ENCODE measurements at regions not wholly inside any gene's neighbourhood (a gene's known extent, or its start where the extent isn't known, plus 50 kb on each side); places are given as distances from the start of the nearest gene placed in this dataset.

GRCh38 chr21:21740207-21740606 is 742.0 kb downstream of the NCAM2 start:
- Histone ChIP-seq H3K27ac (no peak overlapping the region), H3K4me3 (no peak overlapping the region), H3K4me1 (replicated peaks in 1 of 2) (no peaks in the 10 kb centered on the region)
- WGBS, 10 experiments, result 20 to 100% (median 75%) methylated on average over 1 to 5 of the region's 5 CpGs
- ATAC-seq (replicated peaks in 6 of 8), result no peak
- in situ Hi-C loops (cut with MboI; ENCODE audit: low pct_unique_long_range_greater_than_20kb in 2 of 9, low sequenced_read_pairs in 9 of 9, unreplicated experiment in 9 of 9), result no loop called here

- in situ Hi-C loops (cut with MboI; ENCODE audit: low pct_unique_long_range_greater_than_20kb in 2 of 9, low sequenced_read_pairs in 9 of 9, unreplicated experiment in 9 of 9), result no loop called here
These were observed 752.1 kb downstream of the NCAM2 start for GRCh38 chr21:21750124-21750825.

GRCh38 chr21:21751286-21751685 is 753.1 kb downstream of the NCAM2 start:
- Histone ChIP-seq H3K4me1 (replicated peaks in 1 of 2) (no peaks in the 10 kb centered on the region), H3K4me3 (no peak overlapping the region), H3K27ac (no peak overlapping the region)
- in situ Hi-C loops (cut with MboI; ENCODE audit: low pct_unique_long_range_greater_than_20kb in 2 of 9, low sequenced_read_pairs in 9 of 9, unreplicated experiment in 9 of 9), result no loop called here
- no peak for ATAC-seq (replicated peaks in 6 of 8)
- 0 to 100% (median 14%) methylated on average over 1 of the region's 1 CpG; no CpG with 5 or more reads in 4 of the 10 experiments for WGBS, 10 experiments

More at GRCh38 chr21:21750124-21750825, 752.1 kb downstream of the NCAM2 start:
- ATAC-seq (replicated peaks in 6 of 8), result no peak
- Histone ChIP-seq H3K27ac (no peak overlapping the region), H3K4me3 (no peak overlapping the region), H3K4me1 (replicated peaks in 1 of 2) (no peaks in the 10 kb centered on the region)
- WGBS, 10 experiments, result 0 to 100% (median 63%) methylated on average over 1 to 4 of the region's 4 CpGs; no CpG with 5 or more reads in 1 of the 10 experiments

- Histone ChIP-seq H3K4me1 (replicated peaks in 1 of 2) (no peaks in the 10 kb centered on the region), H3K4me3 (no peak overlapping the region), H3K27ac (no peak overlapping the region)
- ATAC-seq (replicated peaks in 6 of 8), result peak in 4 of 8 experiments; percentile 32 to 56 (median 36)
- in situ Hi-C loops (cut with MboI; ENCODE audit: low pct_unique_long_range_greater_than_20kb in 2 of 9, low sequenced_read_pairs in 9 of 9, unreplicated experiment in 9 of 9), result no loop called here
- WGBS, 10 experiments, result 0 to 100% (median 63%) methylated on average over 1 of the region's 1 CpG; no CpG with 5 or more reads in 3 of the 10 experiments
These were observed 764.6 kb downstream of the NCAM2 start for GRCh38 chr21:21762855-21763254.

GRCh38 chr21:21764281-21764680 is 766.1 kb downstream of the NCAM2 start:
- ATAC-seq (replicated peaks in 6 of 8), result no peak
- in situ Hi-C loops (cut with MboI; ENCODE audit: low pct_unique_long_range_greater_than_20kb in 2 of 9, low sequenced_read_pairs in 9 of 9, unreplicated experiment in 9 of 9), result no loop called here
- Histone ChIP-seq H3K4me3 (no peak overlapping the region), H3K4me1 (replicated peaks in 1 of 2) (no peaks in the 10 kb centered on the region), H3K27ac (no peak overlapping the region)
- WGBS, 10 experiments, result 20 to 100% (median 52%) methylated on average over 1 to 2 of the region's 2 CpGs

- WGBS, 10 experiments, result 5 to 100% (median 74%) methylated on average over 1 to 5 of the region's 5 CpGs
- in situ Hi-C loops (cut with MboI; ENCODE audit: low pct_unique_long_range_greater_than_20kb in 2 of 9, low sequenced_read_pairs in 9 of 9, unreplicated experiment in 9 of 9), result no loop called here
- H3K4me3 ChIP-seq, result no peak overlapping the region
These were observed 769.1 kb downstream of the NCAM2 start for GRCh38 chr21:21767276-21767675.

GRCh38 chr21:21788591-21788990 is 790.4 kb downstream of the NCAM2 start:
- ATAC-seq (replicated peaks in 6 of 8), result no peak
- H3K4me1 ChIP-seq (replicated peaks in 1 of 2), result no peaks in the 10 kb centered on the region
- in situ Hi-C loops (cut with MboI; ENCODE audit: low pct_unique_long_range_greater_than_20kb in 2 of 9, low sequenced_read_pairs in 9 of 9, unreplicated experiment in 9 of 9), result no loop called here
- no peak overlapping the region for H3K27ac ChIP-seq
- no peak overlapping the region for H3K4me3 ChIP-seq

More at GRCh38 chr21:21767276-21767675, 769.1 kb downstream of the NCAM2 start:
- no peak overlapping the region for H3K27ac ChIP-seq
- no peak for ATAC-seq (replicated peaks in 6 of 8)
- no peaks in the 10 kb centered on the region for H3K4me1 ChIP-seq (replicated peaks in 1 of 2)

- no peaks in the 10 kb centered on the region for H3K4me1 ChIP-seq (replicated peaks in 1 of 2)
- H3K27ac ChIP-seq, result no peak overlapping the region
- no peak for ATAC-seq (replicated peaks in 6 of 8)
- in situ Hi-C loops (cut with MboI; ENCODE audit: low pct_unique_long_range_greater_than_20kb in 2 of 9, low sequenced_read_pairs in 9 of 9, unreplicated experiment in 9 of 9), result no loop called here
- no peak overlapping the region for H3K4me3 ChIP-seq
- WGBS, 10 experiments, result 0 to 50% (median 27%) methylated on average over 1 to 2 of the region's 2 CpGs; no CpG with 5 or more reads in 1 of the 10 experiments
These were observed 803.7 kb downstream of the NCAM2 start for GRCh38 chr21:21801921-21802320.

GRCh38 chr21:21806711-21807597 is 808.7 kb downstream of the NCAM2 start:
- Histone ChIP-seq H3K4me1 (replicated peaks in 1 of 2) (no peaks in the 10 kb centered on the region), H3K4me3 (no peak overlapping the region), H3K27ac (no peak overlapping the region)
- ATAC-seq (replicated peaks in 6 of 8), result peak in 1 of 8 experiments; percentile 25
- WGBS, 10 experiments, result 10 to 91% (median 77%) methylated on average over 2 to 7 of the region's 7 CpGs
- in situ Hi-C loops (cut with MboI; ENCODE audit: low pct_unique_long_range_greater_than_20kb in 2 of 9, low sequenced_read_pairs in 9 of 9, unreplicated experiment in 9 of 9), result no loop called here

- in situ Hi-C loops (cut with MboI; ENCODE audit: low pct_unique_long_range_greater_than_20kb in 2 of 9, low sequenced_read_pairs in 9 of 9, unreplicated experiment in 9 of 9), result no loop called here
- WGBS, 10 experiments, result 36 to 100% (median 86%) methylated on average over 1 of the region's 1 CpG; no CpG with 5 or more reads in 1 of the 10 experiments
- ATAC-seq (replicated peaks in 6 of 8), result peak in 1 of 8 experiments; percentile 27
- H3K4me3 ChIP-seq, result no peak overlapping the region
- H3K4me1 ChIP-seq (replicated peaks in 1 of 2), result no peaks in the 10 kb centered on the region
- no peak overlapping the region for H3K27ac ChIP-seq
These were observed 809.3 kb downstream of the NCAM2 start for GRCh38 chr21:21807598-21807903.

GRCh38 chr21:21813289-21813688 is 815.1 kb downstream of the NCAM2 start:
- no peak overlapping the region for H3K27ac ChIP-seq
- peak in 1 of 8 experiments; percentile 65 for ATAC-seq (replicated peaks in 6 of 8)
- WGBS, 10 experiments, result 7 to 95% (median 72%) methylated on average over 1 to 2 of the region's 2 CpGs
- no peaks in the 10 kb centered on the region for H3K4me1 ChIP-seq (replicated peaks in 1 of 2)
- H3K4me3 ChIP-seq, result no peak overlapping the region
- in situ Hi-C loops (cut with MboI; ENCODE audit: low pct_unique_long_range_greater_than_20kb in 2 of 9, low sequenced_read_pairs in 9 of 9, unreplicated experiment in 9 of 9), result no loop called here

GRCh38 chr21:21813934-21814333 is 815.7 kb downstream of the NCAM2 start:
- in situ Hi-C loops (cut with MboI; ENCODE audit: low pct_unique_long_range_greater_than_20kb in 2 of 9, low sequenced_read_pairs in 9 of 9, unreplicated experiment in 9 of 9), result no loop called here
- H3K4me1 ChIP-seq (replicated peaks in 1 of 2), result no peaks in the 10 kb centered on the region
- ATAC-seq (replicated peaks in 6 of 8), result no peak
- no peak overlapping the region for H3K27ac ChIP-seq
- H3K4me3 ChIP-seq, result no peak overlapping the region

GRCh38 chr21:21816778-21817177 is 818.6 kb downstream of the NCAM2 start:
- no peak for ATAC-seq (replicated peaks in 6 of 8)
- no peak overlapping the region for H3K4me3 ChIP-seq
- no peak overlapping the region for H3K27ac ChIP-seq
- no peaks in the 10 kb centered on the region for H3K4me1 ChIP-seq (replicated peaks in 1 of 2)
- in situ Hi-C loops (cut with MboI; ENCODE audit: low pct_unique_long_range_greater_than_20kb in 2 of 9, low sequenced_read_pairs in 9 of 9, unreplicated experiment in 9 of 9), result no loop called here
- WGBS, 10 experiments, result 4 to 94% (median 58%) methylated on average over 3 to 4 of the region's 4 CpGs

All from motor neuron (in vitro differentiated cells).